HepG2 (cell line): ENCODE measurements at regions not wholly inside any gene's neighbourhood (a gene's known extent, or its start where the extent isn't known, plus 50 kb on each side); places are given as distances from the start of the nearest gene placed in this dataset.

Experiments
- ATAC-seq: fragments of 200-7000 bp; cut with Tn5 transposase; 3 replicates; pipeline ENCODE4 v1.9.1; 2020; ENCODE audit warnings: mild to moderate bottlenecking, moderate library complexity
- BruUV-seq: library from RNA; stranded (reverse); fragments of 400-500 nt; replicated peaks from 2 replicates; lab custom pipeline; 2021; lab: Mats Ljungman, UMichigan
- CTCF ChIA-PET: fragments of 300-600 bp; formaldehyde crosslinking; extraction: SDS; loops from one replicate; lab custom pipeline; 2021; ENCODE audit warnings: low total read pairs, inconsistent platforms, low intra/inter-chr PET ratio; lab: Yijun Ruan, JAX
- POLR2A ChIA-PET: fragments of 350-600 bp; sonication (Branson Sonifier 250); formaldehyde crosslinking; loops from one replicate; lab custom pipeline; 2020; ENCODE audit warnings: antibody characterized with exemption, inconsistent platforms; lab: Yijun Ruan, JAX
- DNase-seq: peaks from one replicate; pipeline ENCODE4 v3.0.0-alpha.2; 2015; ENCODE audit warnings: low spot score
- FAIRE-seq: peaks from 3 replicates; lab custom pipeline; 2011; peaks lifted over from hg19 to GRCh38; lab: Jason Lieb, UNC
- H2AFZ ChIP-seq: one replicate; pipeline ENCODE4 v1.6.1; 2011; ENCODE audit warnings: low read length, inconsistent platforms
- H3K27ac ChIP-seq: fragments of 300-600 bp; 3 replicates; pipeline ENCODE4 v1.8.0; 2011; ENCODE audit warnings: mixed run types, mild to moderate bottlenecking, mixed read lengths, low read length, inconsistent platforms; ENCODE audit not compliant: insufficient read depth; ENCODE audit errors: extremely low read length
- H3K27me3 ChIP-seq, 2 experiments: fragments of 200-600 bp in 1 of 2; 2 replicates in 1 of 2; 3 replicates in 1 of 2; pipeline versions ENCODE4 v1.6.0 to v1.8.0; 2011; ENCODE audit warnings: low read length in 2 of 2, mild to moderate bottlenecking in 2 of 2, moderate library complexity in 2 of 2, inconsistent platforms in 1 of 2; ENCODE audit not compliant: insufficient read depth in 2 of 2, control insufficient read depth in 1 of 2
- H3K36me3 ChIP-seq, 2 experiments: fragments of 200-600 bp in 1 of 2; replicated peaks in 1 of 2; 2 replicates in 1 of 2; 3 replicates in 1 of 2; pipeline versions ENCODE4 v1.5.1 to v1.8.0; 2011; ENCODE audit warnings: low read length in 2 of 2, inconsistent platforms in 1 of 2; ENCODE audit not compliant: insufficient read depth in 2 of 2, control insufficient read depth in 1 of 2
- H3K4me1 ChIP-seq: 2 replicates; pipeline ENCODE4 v1.5.1; 2012; ENCODE audit warnings: low read length, inconsistent platforms; ENCODE audit not compliant: insufficient read depth
- H3K4me2 ChIP-seq: 2 replicates; pipeline ENCODE4 v1.6.0; 2011; ENCODE audit warnings: low read depth, low read length, inconsistent platforms
- H3K4me3 ChIP-seq, 3 experiments: fragments of 200-600 bp in 1 of 3; sonication (generic), shearing (Covaris generic) in 1 of 3; replicated peaks in 1 of 3; 2 replicates each; pipeline ENCODE4 v1.5.1; 2011 to 2016; ENCODE audit warnings: low read length in 3 of 3, inconsistent platforms in 2 of 3, low read depth in 2 of 3, mild to moderate bottlenecking in 2 of 3, control low read depth in 1 of 3, mixed read lengths in 1 of 3; ENCODE audit not compliant: insufficient read depth in 1 of 3
- H3K79me2 ChIP-seq: one replicate; pipeline ENCODE4 v1.6.1; 2011; ENCODE audit warnings: low read length, inconsistent platforms; ENCODE audit not compliant: insufficient read depth
- H3K9ac ChIP-seq: 2 replicates; pipeline ENCODE4 v1.6.0; 2011; ENCODE audit warnings: mild to moderate bottlenecking, low read depth, low read length, inconsistent platforms; ENCODE audit not compliant: insufficient read depth
- H3K9me3 ChIP-seq: 2 replicates; pipeline ENCODE4 v1.5.1; 2012; ENCODE audit warnings: mild to moderate bottlenecking, low read length
- H4K20me1 ChIP-seq: 2 replicates; pipeline ENCODE4 v1.6.0; 2011; ENCODE audit warnings: inconsistent platforms, mild to moderate bottlenecking, low read length, moderate library complexity; ENCODE audit not compliant: insufficient read depth
- CEBPG ChIP-seq: IDR thresholded peaks from 2 replicates; pipeline ENCODE4 v1.6.1; 2016
- HOXA3 ChIP-seq: sonication (generic); formaldehyde crosslinking; IDR thresholded peaks from 2 replicates; pipeline ENCODE4 v1.5.0; 2020; ENCODE audit warnings: missing genetic modification reagents
- ISX ChIP-seq: sonication (generic); formaldehyde crosslinking; conservative IDR thresholded peaks from 2 replicates; pipeline ENCODE4 v1.5.0; 2020; ENCODE audit warnings: missing genetic modification reagents
- ZBTB3 ChIP-seq: sonication (generic); formaldehyde crosslinking; IDR thresholded peaks from 2 replicates; pipeline ENCODE4 v1.4.0; 2020; ENCODE audit warnings: low read depth, mild to moderate bottlenecking, moderate library complexity, missing genetic modification reagents, borderline replicate concordance
- ZNF484 ChIP-seq: sonication (generic); formaldehyde crosslinking; IDR thresholded peaks from 2 replicates; pipeline ENCODE4 v1.5.1; 2020; ENCODE audit warnings: mild to moderate bottlenecking, low read depth, missing genetic modification reagents, borderline replicate concordance
- ZNF552 ChIP-seq: sonication (generic); formaldehyde crosslinking; IDR thresholded peaks from 2 replicates; pipeline ENCODE4 v1.9.0; 2022; ENCODE audit warnings: missing genetic modification reagents, mild to moderate bottlenecking, borderline replicate concordance
- ZNF850 ChIP-seq: sonication (generic); formaldehyde crosslinking; conservative IDR thresholded peaks from 2 replicates; pipeline ENCODE4 v1.9.0; 2021; ENCODE audit warnings: mild to moderate bottlenecking, missing genetic modification reagents
- WGBS: methylation state at CpG from one replicate; pipeline ENCODE4 v1.1.6; 2017; ENCODE audit warnings: low lambda C conversion rate; 5-methylcytosine and 5-hydroxymethylcytosine counted together
- in situ Hi-C: cut with HindIII; loops from 2 replicates; pipeline ENCODE4 v1.10.0; 2017; ENCODE audit warnings: low pct_unique_long_range_greater_than_20kb; ENCODE audit not compliant: extremely low pct_ligation_motif_present
- intact Hi-C: fragments of 100-400 bp; cut with micrococcal nuclease; formaldehyde crosslinking; loops from one replicate; pipeline ENCODE4 v1.10.0; 2022; ENCODE audit not compliant: unreplicated experiment
- TF ChIP-seq, protein P1 (sequence below): IDR thresholded peaks from 2 replicates; pipeline ENCODE4 v1.6.1; 2016; ENCODE audit warnings: missing compliant biosample characterization, missing genetic modification reagents, borderline replicate concordance
- TF ChIP-seq, protein P2 (sequence below): sonication (generic); formaldehyde crosslinking; IDR thresholded peaks from 2 replicates; pipeline ENCODE4 v1.4.0; 2020; ENCODE audit warnings: mild to moderate bottlenecking, missing genetic modification reagents, borderline replicate concordance
- TF ChIP-seq, protein P3 (sequence below): IDR thresholded peaks from 2 replicates; pipeline ENCODE4 v1.6.1; 2016; ENCODE audit warnings: mild to moderate bottlenecking, missing biosample characterization, missing genetic modification reagents
- TF ChIP-seq, protein P4 (sequence below): sonication (generic); formaldehyde crosslinking; conservative IDR thresholded peaks from 2 replicates; pipeline ENCODE4 v1.4.0; 2020; ENCODE audit warnings: missing genetic modification reagents

DNA sequence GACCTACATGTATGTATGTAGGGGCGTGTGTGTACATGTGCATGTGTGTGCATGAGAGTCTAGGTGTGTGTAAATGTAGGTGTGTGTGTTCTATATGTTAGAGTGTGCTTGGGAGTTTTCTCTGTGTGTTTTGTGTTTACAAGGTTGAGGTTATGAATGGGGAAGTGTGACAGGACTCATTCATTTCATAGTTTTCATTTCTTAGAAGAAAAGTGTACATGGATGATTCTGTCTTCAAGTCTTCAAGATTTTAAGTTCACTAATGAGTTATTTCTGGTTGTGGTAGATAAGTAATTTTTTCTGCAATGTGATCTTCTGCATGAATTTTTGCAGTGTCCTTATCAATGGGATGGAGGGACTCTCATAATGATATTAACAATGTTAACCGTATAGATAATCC is 118.2 kb upstream of the SLC10A2 start:
- POLR2A ChIA-PET, result no interaction called here
- no TSS peak for BruUV-seq
- Histone ChIP-seq H3K36me3 (no peaks in the 10 kb centered on the region), H3K9me3 (no peaks in the 10 kb centered on the region), H2AFZ (no peak overlapping the region), H3K79me2 (no peaks in the 10 kb centered on the region), H3K27me3 (no peaks in the 10 kb centered on the region), H4K20me1 (no peaks in the 10 kb centered on the region), H3K4me3 (no peak overlapping the region), H3K4me1 (no peaks in the 10 kb centered on the region), H3K9ac (no peak overlapping the region), H3K4me2 (no peak overlapping the region), H3K27ac (no peak overlapping the region)
- in situ Hi-C loops (no loop called here), intact Hi-C loops (no loop called here)
- WGBS, result 6% methylated on average over 2 of the region's 2 CpGs
- CTCF ChIA-PET, result no interaction called here
- ATAC-seq, result no peak
- no peak for FAIRE-seq
- TF ChIP-seq, protein P1, sequence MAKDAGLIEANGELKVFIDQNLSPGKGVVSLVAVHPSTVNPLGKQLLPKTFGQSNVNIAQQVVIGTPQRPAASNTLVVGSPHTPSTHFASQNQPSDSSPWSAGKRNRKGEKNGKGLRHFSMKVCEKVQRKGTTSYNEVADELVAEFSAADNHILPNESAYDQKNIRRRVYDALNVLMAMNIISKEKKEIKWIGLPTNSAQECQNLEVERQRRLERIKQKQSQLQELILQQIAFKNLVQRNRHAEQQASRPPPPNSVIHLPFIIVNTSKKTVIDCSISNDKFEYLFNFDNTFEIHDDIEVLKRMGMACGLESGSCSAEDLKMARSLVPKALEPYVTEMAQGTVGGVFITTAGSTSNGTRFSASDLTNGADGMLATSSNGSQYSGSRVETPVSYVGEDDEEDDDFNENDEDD (CRISPR knock-in tag), result no peak
- TF ChIP-seq ZNF850 (CRISPR knock-in tag) (no peak), ZNF552 (CRISPR knock-in tag) (no peak), ZNF484 (CRISPR knock-in tag) (no peak), ISX (no peak), CEBPG (no peak), ZBTB3 (CRISPR knock-in tag) (no peak), HOXA3 (CRISPR knock-in tag) (no peak)
- TF ChIP-seq, protein P2, sequence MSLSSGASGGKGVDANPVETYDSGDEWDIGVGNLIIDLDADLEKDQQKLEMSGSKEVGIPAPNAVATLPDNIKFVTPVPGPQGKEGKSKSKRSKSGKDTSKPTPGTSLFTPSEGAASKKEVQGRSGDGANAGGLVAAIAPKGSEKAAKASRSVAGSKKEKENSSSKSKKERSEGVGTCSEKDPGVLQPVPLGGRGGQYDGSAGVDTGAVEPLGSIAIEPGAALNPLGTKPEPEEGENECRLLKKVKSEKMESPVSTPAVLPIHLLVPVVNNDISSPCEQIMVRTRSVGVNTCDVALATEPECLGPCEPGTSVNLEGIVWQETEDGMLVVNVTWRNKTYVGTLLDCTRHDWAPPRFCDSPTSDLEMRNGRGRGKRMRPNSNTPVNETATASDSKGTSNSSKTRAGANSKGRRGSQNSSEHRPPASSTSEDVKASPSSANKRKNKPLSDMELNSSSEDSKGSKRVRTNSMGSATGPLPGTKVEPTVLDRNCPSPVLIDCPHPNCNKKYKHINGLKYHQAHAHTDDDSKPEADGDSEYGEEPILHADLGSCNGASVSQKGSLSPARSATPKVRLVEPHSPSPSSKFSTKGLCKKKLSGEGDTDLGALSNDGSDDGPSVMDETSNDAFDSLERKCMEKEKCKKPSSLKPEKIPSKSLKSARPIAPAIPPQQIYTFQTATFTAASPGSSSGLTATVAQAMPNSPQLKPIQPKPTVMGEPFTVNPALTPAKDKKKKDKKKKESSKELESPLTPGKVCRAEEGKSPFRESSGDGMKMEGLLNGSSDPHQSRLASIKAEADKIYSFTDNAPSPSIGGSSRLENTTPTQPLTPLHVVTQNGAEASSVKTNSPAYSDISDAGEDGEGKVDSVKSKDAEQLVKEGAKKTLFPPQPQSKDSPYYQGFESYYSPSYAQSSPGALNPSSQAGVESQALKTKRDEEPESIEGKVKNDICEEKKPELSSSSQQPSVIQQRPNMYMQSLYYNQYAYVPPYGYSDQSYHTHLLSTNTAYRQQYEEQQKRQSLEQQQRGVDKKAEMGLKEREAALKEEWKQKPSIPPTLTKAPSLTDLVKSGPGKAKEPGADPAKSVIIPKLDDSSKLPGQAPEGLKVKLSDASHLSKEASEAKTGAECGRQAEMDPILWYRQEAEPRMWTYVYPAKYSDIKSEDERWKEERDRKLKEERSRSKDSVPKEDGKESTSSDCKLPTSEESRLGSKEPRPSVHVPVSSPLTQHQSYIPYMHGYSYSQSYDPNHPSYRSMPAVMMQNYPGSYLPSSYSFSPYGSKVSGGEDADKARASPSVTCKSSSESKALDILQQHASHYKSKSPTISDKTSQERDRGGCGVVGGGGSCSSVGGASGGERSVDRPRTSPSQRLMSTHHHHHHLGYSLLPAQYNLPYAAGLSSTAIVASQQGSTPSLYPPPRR (CRISPR knock-in tag), result no peak
- TF ChIP-seq, protein P3, sequence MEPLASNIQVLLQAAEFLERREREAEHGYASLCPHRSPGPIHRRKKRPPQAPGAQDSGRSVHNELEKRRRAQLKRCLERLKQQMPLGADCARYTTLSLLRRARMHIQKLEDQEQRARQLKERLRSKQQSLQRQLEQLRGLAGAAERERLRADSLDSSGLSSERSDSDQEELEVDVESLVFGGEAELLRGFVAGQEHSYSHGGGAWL (CRISPR knock-in tag), result no peak
- TF ChIP-seq, protein P4, sequence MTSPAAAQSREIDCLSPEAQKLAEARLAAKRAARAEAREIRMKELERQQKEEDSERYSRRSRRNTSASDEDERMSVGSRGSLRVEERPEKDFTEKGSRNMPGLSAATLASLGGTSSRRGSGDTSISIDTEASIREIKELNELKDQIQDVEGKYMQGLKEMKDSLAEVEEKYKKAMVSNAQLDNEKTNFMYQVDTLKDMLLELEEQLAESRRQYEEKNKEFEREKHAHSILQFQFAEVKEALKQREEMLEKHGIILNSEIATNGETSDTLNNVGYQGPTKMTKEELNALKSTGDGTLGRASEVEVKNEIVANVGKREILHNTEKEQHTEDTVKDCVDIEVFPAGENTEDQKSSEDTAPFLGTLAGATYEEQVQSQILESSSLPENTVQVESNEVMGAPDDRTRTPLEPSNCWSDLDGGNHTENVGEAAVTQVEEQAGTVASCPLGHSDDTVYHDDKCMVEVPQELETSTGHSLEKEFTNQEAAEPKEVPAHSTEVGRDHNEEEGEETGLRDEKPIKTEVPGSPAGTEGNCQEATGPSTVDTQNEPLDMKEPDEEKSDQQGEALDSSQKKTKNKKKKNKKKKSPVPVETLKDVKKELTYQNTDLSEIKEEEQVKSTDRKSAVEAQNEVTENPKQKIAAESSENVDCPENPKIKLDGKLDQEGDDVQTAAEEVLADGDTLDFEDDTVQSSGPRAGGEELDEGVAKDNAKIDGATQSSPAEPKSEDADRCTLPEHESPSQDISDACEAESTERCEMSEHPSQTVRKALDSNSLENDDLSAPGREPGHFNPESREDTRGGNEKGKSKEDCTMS (CRISPR knock-in tag), result no peak
- DNase-seq, result no peak
